ENCODE measurements at regions not wholly inside any gene's neighbourhood (a gene's known extent, or its start where the extent isn't known, plus 50 kb on each side); places are given as distances from the start of the nearest gene placed in this dataset.
"Not testable (repeated sequence)": the region's sequence is repeated elsewhere in the genome, so short reads cannot be mapped to it uniquely, and the experiment has no call there.

- DNase-seq (ENCODE audit: low read depth): no peak
These were observed 180.3 kb upstream of the ZNF217 start for GRCh38 chr20:53773792-53774401.

GRCh38 chr20:53773066-53773791 is 179.6 kb upstream of the ZNF217 start:
- DNase-seq (ENCODE audit: low read depth): not testable (repeated sequence)

GRCh38 chr20:53769041-53769440 is 175.4 kb upstream of the ZNF217 start:
- no peak for DNase-seq (ENCODE audit: low read depth)

GRCh38 chr20:53768329-53768728 is 174.7 kb upstream of the ZNF217 start:
- DNase-seq (ENCODE audit: low read depth): no peak

GRCh38 chr20:53767206-53767930 is 173.7 kb upstream of the ZNF217 start:
- DNase-seq (ENCODE audit: low read depth): no peak

- DNase-seq (ENCODE audit: low read depth): no peak
These were observed 170.8 kb upstream of the ZNF217 start for GRCh38 chr20:53764415-53764800.

GRCh38 chr20:53763707-53764414 is 170.2 kb upstream of the ZNF217 start:
- no peak for DNase-seq (ENCODE audit: low read depth)

- not testable (repeated sequence) for DNase-seq (ENCODE audit: low read depth)
These were observed 168.8 kb upstream of the ZNF217 start for GRCh38 chr20:53762423-53762798.

- no peak for DNase-seq (ENCODE audit: low read depth)
These were observed 166.4 kb upstream of the ZNF217 start for GRCh38 chr20:53760025-53760441.

GRCh38 chr20:53757472-53757913 is 163.9 kb upstream of the ZNF217 start:
- DNase-seq (ENCODE audit: low read depth): no peak

GRCh38 chr20:53755733-53756531 is 162.3 kb upstream of the ZNF217 start:
- DNase-seq (ENCODE audit: low read depth): no peak

- no peak for DNase-seq (ENCODE audit: low read depth)
These were observed 160.3 kb upstream of the ZNF217 start for GRCh38 chr20:53753880-53754459.

- DNase-seq (ENCODE audit: low read depth): no peak
These were observed 159.6 kb upstream of the ZNF217 start for GRCh38 chr20:53752971-53753879.

GRCh38 chr20:53752583-53752970 is 158.9 kb upstream of the ZNF217 start:
- DNase-seq (ENCODE audit: low read depth): no peak

- DNase-seq (ENCODE audit: low read depth): no peak
These were observed 158.1 kb upstream of the ZNF217 start for GRCh38 chr20:53751620-53752318.

GRCh38 chr20:53750827-53751619 is 157.4 kb upstream of the ZNF217 start:
- DNase-seq (ENCODE audit: low read depth): no peak

- no peak for DNase-seq (ENCODE audit: low read depth)
These were observed 155.9 kb upstream of the ZNF217 start for GRCh38 chr20:53749499-53749898.

- DNase-seq (ENCODE audit: low read depth): no peak
These were observed 155.3 kb upstream of the ZNF217 start for GRCh38 chr20:53748821-53749421.

All from T-helper 22 cell (primary cell).